Lower leg skin (tissue), 4 donors: ENCODE measurements at regions not wholly inside any gene's neighbourhood (a gene's known extent, or its start where the extent isn't known, plus 50 kb on each side); places are given as distances from the start of the nearest gene placed in this dataset.

Experiments
- DNase-seq, 2 donors: peaks; one replicate each; pipeline ENCODE4 v3.0.0-alpha.2; 2019; ENCODE audit warnings: low spot score in 2 of 2
- H3K4me3 ChIP-seq: fragments of 200-600 bp; sonication (generic); 2 replicates; pipeline ENCODE4 v1.5.1; 2017; ENCODE audit warnings: mild to moderate bottlenecking, low read depth; ENCODE audit not compliant: poor library complexity, severe bottlenecking
- POLR2A ChIP-seq, 2 donors: fragments of 450-650 bp; IDR thresholded peaks; one replicate each; pipeline ENCODE4 v1.6.1; 2016 to 2017; ENCODE audit warnings: antibody characterized with exemption in 2 of 2, mild to moderate bottlenecking in 1 of 2, moderate library complexity in 1 of 2
- WGBS, 2 donors: methylation state at CpG; one replicate each; pipeline ENCODE4 v1.1.5; 2018; 5-methylcytosine and 5-hydroxymethylcytosine counted together
- intact Hi-C: fragments of 100-400 bp; cut with DNase I; formaldehyde crosslinking; loops from one replicate; pipeline ENCODE4 v1.15.0; 2023; ENCODE audit warnings: low total_unique reads
- TF ChIP-seq, protein P1 (sequence below), 3 donors: fragments of 450-650 bp; IDR thresholded peaks; one replicate each; pipeline ENCODE4 v1.5.1; 2016; ENCODE audit warnings: antibody characterized with exemption in 3 of 3, mild to moderate bottlenecking in 3 of 3, moderate library complexity in 2 of 3

GRCh38 chr11:45075519-45075918 lies 70.9 kb upstream of the PRDM11 start:
- intact Hi-C loops = no loop called here
- no peak overlapping the region for H3K4me3 ChIP-seq
- no peak for DNase-seq
- 88 to 93% methylated on average over 4 of the region's 4 CpGs for WGBS, 2 donors
- TF ChIP-seq, protein P1, sequence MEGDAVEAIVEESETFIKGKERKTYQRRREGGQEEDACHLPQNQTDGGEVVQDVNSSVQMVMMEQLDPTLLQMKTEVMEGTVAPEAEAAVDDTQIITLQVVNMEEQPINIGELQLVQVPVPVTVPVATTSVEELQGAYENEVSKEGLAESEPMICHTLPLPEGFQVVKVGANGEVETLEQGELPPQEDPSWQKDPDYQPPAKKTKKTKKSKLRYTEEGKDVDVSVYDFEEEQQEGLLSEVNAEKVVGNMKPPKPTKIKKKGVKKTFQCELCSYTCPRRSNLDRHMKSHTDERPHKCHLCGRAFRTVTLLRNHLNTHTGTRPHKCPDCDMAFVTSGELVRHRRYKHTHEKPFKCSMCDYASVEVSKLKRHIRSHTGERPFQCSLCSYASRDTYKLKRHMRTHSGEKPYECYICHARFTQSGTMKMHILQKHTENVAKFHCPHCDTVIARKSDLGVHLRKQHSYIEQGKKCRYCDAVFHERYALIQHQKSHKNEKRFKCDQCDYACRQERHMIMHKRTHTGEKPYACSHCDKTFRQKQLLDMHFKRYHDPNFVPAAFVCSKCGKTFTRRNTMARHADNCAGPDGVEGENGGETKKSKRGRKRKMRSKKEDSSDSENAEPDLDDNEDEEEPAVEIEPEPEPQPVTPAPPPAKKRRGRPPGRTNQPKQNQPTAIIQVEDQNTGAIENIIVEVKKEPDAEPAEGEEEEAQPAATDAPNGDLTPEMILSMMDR (IDR thresholded peaks at IDR 0.05) = no peak
- TF ChIP-seq POLR2A (IDR thresholded peaks at IDR 0.05) = no peak

- 97 to 100% methylated on average over 4 of the region's 4 CpGs for WGBS, 2 donors
- H3K4me3 ChIP-seq = no peak overlapping the region
- no peak for TF ChIP-seq POLR2A (IDR thresholded peaks at IDR 0.05)
- TF ChIP-seq, protein P1 (IDR thresholded peaks at IDR 0.05) = no peak
- intact Hi-C loops = no loop called here
- DNase-seq = no peak
Observed at GRCh38 chr11:45075952-45076351, 70.5 kb upstream of the PRDM11 start.

DNA sequence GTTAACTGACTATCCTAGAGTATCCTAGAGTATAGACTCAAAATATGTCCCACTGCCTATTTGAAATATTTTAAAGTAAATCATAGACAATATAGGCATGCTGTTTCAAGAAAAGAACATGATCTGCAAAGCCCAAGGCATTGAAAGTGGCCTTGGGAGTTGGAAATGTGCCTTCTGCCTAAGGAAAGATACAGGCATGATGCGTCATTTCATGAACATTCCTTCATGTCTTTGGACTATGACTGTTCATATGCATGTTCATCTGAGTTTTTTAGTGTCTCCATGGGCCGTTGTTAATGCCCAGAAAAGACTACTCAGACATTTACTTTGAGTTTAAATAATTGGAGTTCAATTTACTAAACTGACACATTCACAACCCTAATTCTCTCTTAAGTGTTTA lies 69.7 kb upstream of the PRDM11 start:
- TF ChIP-seq, protein P1 (IDR thresholded peaks at IDR 0.05) = no peak
- no peak for TF ChIP-seq POLR2A (IDR thresholded peaks at IDR 0.05)
- WGBS, 2 donors = 41 to 60% methylated on average over 2 of the region's 2 CpGs
- intact Hi-C loops = no loop called here
- H3K4me3 ChIP-seq = no peak overlapping the region
- DNase-seq = no peak

GRCh38 chr11:45078236-45079074 lies 68.0 kb upstream of the PRDM11 start:
- intact Hi-C loops = no loop called here
- WGBS, 2 donors = 60 to 75% methylated on average over 15 to 16 of the region's 16 CpGs
- no peak overlapping the region for H3K4me3 ChIP-seq

GRCh38 chr11:45079075-45079444 lies 67.4 kb upstream of the PRDM11 start:
- intact Hi-C loops = no loop called here
- no peak overlapping the region for H3K4me3 ChIP-seq
- WGBS, 2 donors = 25 to 40% methylated on average over 4 of the region's 4 CpGs
- no peak for DNase-seq
- TF ChIP-seq, protein P1 (IDR thresholded peaks at IDR 0.05) = no peak
- TF ChIP-seq POLR2A (IDR thresholded peaks at IDR 0.05) = no peak

More at GRCh38 chr11:45078236-45079074, 68.0 kb upstream of the PRDM11 start:
- TF ChIP-seq, protein P1 (IDR thresholded peaks at IDR 0.05) = no peak
- TF ChIP-seq POLR2A (IDR thresholded peaks at IDR 0.05) = no peak
- no peak for DNase-seq

DNA sequence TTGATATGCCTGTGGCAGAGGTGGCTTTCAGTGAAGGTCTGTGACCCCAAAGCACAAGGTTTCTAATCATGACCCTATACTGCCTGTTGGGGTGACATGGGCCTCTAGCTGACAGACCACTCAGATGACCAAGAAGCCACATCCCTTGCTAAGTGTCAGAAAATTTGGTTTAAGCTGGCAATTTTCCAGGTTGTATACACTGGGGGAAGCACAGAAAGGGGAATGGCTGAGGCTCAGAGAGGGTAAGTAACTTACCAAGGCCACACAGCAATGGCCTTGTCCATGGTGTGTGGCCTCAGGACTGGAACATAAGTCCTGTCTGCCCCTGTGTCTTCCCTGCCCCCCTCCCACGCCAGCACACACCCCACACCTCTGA lies 66.9 kb upstream of the PRDM11 start:
- 60 to 75% methylated on average over 1 of the region's 1 CpG for WGBS, 2 donors
- H3K4me3 ChIP-seq = no peak overlapping the region
- intact Hi-C loops = no loop called here
- DNase-seq = no peak
- TF ChIP-seq POLR2A (IDR thresholded peaks at IDR 0.05) = no peak
- TF ChIP-seq, protein P1 (IDR thresholded peaks at IDR 0.05) = no peak
